Stomach (tissue), 4 donors: ENCODE measurements at regions not wholly inside any gene's neighbourhood (a gene's known extent, or its start where the extent isn't known, plus 50 kb on each side); places are given as distances from the start of the nearest gene placed in this dataset.
A peak's percentile ranks its signal among the peaks of the same experiment; 100 is the strongest.

Experiments
- CTCF ChIP-seq, 7 experiments: fragments of 450-650 bp in 4 of 7; fragments of 200-600 bp in 3 of 7; sonication (generic) in 3 of 7; IDR thresholded peaks; one replicate each; pipeline ENCODE4 v1.5.1; 2016 to 2019; ENCODE audit warnings: antibody characterized with exemption in 7 of 7, control low read depth in 2 of 7, mild to moderate bottlenecking in 1 of 7
- EP300 ChIP-seq: sonication (generic); formaldehyde crosslinking; IDR thresholded peaks from one replicate; pipeline ENCODE4 v1.6.1; 2017; ENCODE audit warnings: antibody characterized with exemption
- POLR2A ChIP-seq, 4 donors: fragments of 450-650 bp; IDR thresholded peaks; one replicate each; pipeline ENCODE4 v1.6.1; 2016; ENCODE audit warnings: antibody characterized with exemption in 4 of 4, control low read depth in 2 of 4, mild to moderate bottlenecking in 1 of 4, moderate library complexity in 1 of 4

GRCh38 chr7:18320971-18321567 lies 174.5 kb upstream of the HDAC9 start:
- no peak for TF ChIP-seq POLR2A (IDR thresholded peaks at IDR 0.05)
- peak in 5 of 7 experiments; percentile 35 to 55 (median 45) for TF ChIP-seq CTCF (IDR thresholded peaks at IDR 0.05)
- no peak for TF ChIP-seq EP300
